GM12873 (cell line): ENCODE measurements at regions not wholly inside any gene's neighbourhood (a gene's known extent, or its start where the extent isn't known, plus 50 kb on each side); places are given as distances from the start of the nearest gene placed in this dataset.

Source experiments
- TF ChIP-seq, protein P1 (sequence below): IDR thresholded peaks from 2 replicates; pipeline ENCODE4 v1.5.1; 2012; ENCODE audit warnings: low read depth, mild to moderate bottlenecking, moderate library complexity, low read length, control low read depth; ENCODE audit not compliant: insufficient read depth; ENCODE audit errors: missing control alignments

GRCh38 chr10:114872519-114873087, 51.0 kb downstream of the FHIP2A start:
- TF ChIP-seq, protein P1, sequence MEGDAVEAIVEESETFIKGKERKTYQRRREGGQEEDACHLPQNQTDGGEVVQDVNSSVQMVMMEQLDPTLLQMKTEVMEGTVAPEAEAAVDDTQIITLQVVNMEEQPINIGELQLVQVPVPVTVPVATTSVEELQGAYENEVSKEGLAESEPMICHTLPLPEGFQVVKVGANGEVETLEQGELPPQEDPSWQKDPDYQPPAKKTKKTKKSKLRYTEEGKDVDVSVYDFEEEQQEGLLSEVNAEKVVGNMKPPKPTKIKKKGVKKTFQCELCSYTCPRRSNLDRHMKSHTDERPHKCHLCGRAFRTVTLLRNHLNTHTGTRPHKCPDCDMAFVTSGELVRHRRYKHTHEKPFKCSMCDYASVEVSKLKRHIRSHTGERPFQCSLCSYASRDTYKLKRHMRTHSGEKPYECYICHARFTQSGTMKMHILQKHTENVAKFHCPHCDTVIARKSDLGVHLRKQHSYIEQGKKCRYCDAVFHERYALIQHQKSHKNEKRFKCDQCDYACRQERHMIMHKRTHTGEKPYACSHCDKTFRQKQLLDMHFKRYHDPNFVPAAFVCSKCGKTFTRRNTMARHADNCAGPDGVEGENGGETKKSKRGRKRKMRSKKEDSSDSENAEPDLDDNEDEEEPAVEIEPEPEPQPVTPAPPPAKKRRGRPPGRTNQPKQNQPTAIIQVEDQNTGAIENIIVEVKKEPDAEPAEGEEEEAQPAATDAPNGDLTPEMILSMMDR = no peak

DNA sequence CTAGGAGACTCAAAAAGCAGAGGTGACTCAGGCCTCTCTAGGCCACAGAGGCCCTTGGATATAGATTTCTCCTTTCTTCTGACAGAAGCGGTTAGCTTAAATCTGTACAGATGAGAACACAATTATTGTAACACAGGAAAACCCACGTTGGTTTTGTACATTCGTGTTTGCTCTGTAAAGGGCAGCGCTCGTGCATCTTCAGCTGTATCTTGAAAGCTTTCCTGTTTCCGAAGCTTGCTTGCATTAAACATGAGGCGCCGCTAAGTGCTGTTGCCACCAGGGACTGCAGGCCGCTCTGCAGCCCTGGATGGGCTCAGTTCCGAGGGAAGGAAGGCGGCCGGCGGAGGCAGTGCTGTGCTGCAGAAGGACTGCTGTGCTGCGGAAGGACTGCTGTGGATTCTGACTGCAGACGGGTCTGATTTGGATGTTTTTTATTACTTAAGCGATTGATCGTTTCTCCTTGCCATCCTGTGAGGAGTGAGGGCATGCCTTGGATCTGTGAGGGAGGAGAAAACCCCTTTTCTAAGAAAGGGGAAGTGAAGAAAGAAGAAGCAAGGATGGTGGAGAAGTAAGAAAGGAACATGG, 53.3 kb downstream of the FHIP2A start:
- TF ChIP-seq, protein P1 = peak; percentile 26

- TF ChIP-seq, protein P1 = no peak
These were observed 54.6 kb downstream of the FHIP2A start for GRCh38 chr10:114876169-114876568.

DNA sequence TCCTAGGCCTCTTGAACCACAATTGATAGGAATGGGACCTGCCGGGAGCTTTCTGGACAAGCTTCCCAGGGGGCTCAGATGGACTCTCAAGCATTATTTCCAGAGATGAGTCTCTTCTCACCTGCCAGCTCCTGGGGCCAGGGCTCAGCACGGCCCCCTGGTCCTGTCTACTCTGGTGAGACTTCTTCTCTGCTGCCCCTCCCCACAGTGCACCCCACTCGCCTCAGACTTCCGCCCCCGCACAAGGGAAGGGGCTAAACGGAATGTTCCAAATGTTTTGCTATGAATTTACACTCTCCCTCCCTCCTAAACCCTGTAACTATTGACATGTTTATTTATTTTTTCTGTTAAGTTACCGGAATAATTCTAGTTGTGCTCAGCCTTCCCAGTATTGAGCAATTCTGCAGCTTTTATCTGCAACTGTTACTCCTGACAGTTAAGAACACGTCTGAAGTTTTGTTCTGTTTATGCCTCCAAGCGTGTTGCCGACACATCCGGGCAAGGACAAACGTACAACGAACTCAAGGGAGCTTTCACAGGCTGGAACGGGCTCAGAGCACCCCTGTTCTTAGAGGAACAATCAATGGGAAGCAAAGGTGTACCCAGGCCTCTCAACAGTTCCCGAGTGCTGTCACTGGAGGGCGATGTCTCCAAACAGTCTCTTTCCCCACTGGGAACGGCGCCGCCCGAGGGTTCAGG, 55.2 kb downstream of the FHIP2A start:
- TF ChIP-seq, protein P1 = peak; percentile 85

- TF ChIP-seq, protein P1 = no peak
These were observed 55.7 kb downstream of the FHIP2A start for GRCh38 chr10:114877301-114877644.

DNA sequence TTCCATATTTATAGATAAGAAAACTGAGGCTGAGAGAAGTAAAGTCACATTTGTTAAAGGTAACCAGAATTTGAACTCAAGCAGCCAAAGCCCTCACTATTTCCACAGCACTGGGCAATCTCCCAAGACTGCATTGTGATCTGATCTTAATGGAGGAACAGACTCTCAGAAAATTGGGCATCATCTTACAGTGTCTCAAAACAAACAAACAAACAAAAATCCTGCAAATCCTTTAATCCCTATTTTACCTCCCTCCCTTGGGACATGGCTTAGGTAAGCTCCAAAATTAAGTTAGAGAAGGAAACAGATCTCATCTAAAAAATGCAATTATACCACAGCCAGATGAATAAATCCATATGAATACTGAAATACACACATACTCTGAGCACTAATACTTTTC, 57.5 kb downstream of the FHIP2A start:
- TF ChIP-seq, protein P1 = no peak

- TF ChIP-seq, protein P1 = peak; percentile 93
These were observed 58.1 kb downstream of the FHIP2A start for GRCh38 chr10:114879541-114880158.
